ENCODE measurements at regions not wholly inside any gene's neighbourhood (a gene's known extent, or its start where the extent isn't known, plus 50 kb on each side); places are given as distances from the start of the nearest gene placed in this dataset.

DNA sequence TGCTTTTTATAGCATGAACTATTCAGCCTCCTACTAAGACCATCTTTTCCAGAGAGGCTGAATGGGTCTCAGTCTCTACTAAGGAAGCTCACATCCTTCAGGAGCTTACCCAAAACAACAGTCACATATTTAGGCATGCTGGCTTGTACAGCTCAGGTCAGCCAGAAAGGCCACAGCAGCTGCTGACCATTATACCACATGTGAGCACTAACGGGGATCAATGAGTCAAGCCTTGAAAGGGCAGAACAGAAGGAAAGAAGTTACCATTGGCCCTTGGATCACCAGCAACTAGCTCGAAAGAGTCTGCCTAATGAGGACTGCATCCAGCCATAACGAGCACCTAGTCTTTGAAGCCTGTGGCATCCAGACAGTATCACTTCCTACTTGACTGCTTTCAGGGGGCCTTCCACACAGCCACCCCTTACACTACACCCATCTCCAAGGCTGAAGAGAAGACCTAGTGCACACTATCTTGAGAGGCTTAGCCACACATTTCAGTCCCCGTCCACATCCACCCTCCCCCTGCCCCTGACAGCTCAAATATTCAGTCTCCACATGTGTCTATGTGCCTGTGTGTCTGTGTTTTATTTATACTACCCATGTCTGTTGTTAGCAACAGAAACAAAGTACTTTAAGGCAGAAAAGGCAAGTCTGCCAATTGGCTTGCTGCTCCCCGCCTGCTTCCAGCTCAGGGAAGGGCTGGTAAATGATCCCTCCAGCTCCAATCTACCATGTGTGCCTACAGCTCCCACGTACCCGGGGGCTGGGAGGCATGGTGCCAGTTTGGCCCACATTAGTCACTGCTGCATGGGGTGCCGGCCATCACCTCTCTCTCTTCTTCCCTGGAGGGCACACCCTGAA lies 95.5 kb downstream of the RPL27A start:
- H3K4me3 ChIP-seq (replicated peaks; ENCODE audit: insufficient read depth, low read length) = no peak overlapping the region
- no peak for DNase-seq (ENCODE audit: low read depth in 1 of 2, low spot score in 1 of 2)
- no peak for TF ChIP-seq POLR2AphosphoS5 (IDR thresholded peaks at IDR 0.05; ENCODE audit: low read depth)
- no peaks in the 10 kb centered on the region for H3K27me3 ChIP-seq (ENCODE audit: insufficient read depth, poor library complexity, severe bottlenecking)
- no peak overlapping the region for H3K27ac ChIP-seq (replicated peaks)

GRCh38 chr11:8779107-8779506 lies 96.5 kb downstream of the RPL27A start:
- H3K4me3 ChIP-seq (replicated peaks; ENCODE audit: insufficient read depth, low read length) = no peak overlapping the region
- H3K27me3 ChIP-seq (ENCODE audit: insufficient read depth, poor library complexity, severe bottlenecking) = no peaks in the 10 kb centered on the region
- H3K27ac ChIP-seq (replicated peaks) = no peak overlapping the region
- DNase-seq (ENCODE audit: low read depth in 1 of 2, low spot score in 1 of 2) = no peak
- no peak for TF ChIP-seq SPI1 (IDR thresholded peaks at IDR 0.05; ENCODE audit: borderline replicate concordance, low read depth)
- TF ChIP-seq, protein P1, sequence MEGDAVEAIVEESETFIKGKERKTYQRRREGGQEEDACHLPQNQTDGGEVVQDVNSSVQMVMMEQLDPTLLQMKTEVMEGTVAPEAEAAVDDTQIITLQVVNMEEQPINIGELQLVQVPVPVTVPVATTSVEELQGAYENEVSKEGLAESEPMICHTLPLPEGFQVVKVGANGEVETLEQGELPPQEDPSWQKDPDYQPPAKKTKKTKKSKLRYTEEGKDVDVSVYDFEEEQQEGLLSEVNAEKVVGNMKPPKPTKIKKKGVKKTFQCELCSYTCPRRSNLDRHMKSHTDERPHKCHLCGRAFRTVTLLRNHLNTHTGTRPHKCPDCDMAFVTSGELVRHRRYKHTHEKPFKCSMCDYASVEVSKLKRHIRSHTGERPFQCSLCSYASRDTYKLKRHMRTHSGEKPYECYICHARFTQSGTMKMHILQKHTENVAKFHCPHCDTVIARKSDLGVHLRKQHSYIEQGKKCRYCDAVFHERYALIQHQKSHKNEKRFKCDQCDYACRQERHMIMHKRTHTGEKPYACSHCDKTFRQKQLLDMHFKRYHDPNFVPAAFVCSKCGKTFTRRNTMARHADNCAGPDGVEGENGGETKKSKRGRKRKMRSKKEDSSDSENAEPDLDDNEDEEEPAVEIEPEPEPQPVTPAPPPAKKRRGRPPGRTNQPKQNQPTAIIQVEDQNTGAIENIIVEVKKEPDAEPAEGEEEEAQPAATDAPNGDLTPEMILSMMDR (IDR thresholded peaks at IDR 0.05; ENCODE audit: insufficient read depth, low read length) = no peak
- no peak for TF ChIP-seq POLR2AphosphoS5 (IDR thresholded peaks at IDR 0.05; ENCODE audit: low read depth)
- no peak for TF ChIP-seq GABPA (IDR thresholded peaks at IDR 0.05; ENCODE audit: low read depth)
- TF ChIP-seq REST (IDR thresholded peaks at IDR 0.05; ENCODE audit: insufficient replicate concordance, low read depth) = no peak

- Histone ChIP-seq H3K4me3 (replicated peaks; ENCODE audit: insufficient read depth, low read length) (no peak overlapping the region), H3K27me3 (ENCODE audit: insufficient read depth, poor library complexity, severe bottlenecking) (no peaks in the 10 kb centered on the region), H3K27ac (replicated peaks) (no peak overlapping the region)
- TF ChIP-seq GABPA (IDR thresholded peaks at IDR 0.05; ENCODE audit: low read depth) = no peak
- TF ChIP-seq, protein P1 (IDR thresholded peaks at IDR 0.05; ENCODE audit: insufficient read depth, low read length) = no peak
- no peak for TF ChIP-seq REST (IDR thresholded peaks at IDR 0.05; ENCODE audit: insufficient replicate concordance, low read depth)
- no peak for TF ChIP-seq SPI1 (IDR thresholded peaks at IDR 0.05; ENCODE audit: borderline replicate concordance, low read depth)
- TF ChIP-seq POLR2AphosphoS5 (IDR thresholded peaks at IDR 0.05; ENCODE audit: low read depth) = no peak
- no peak for DNase-seq (ENCODE audit: low read depth in 1 of 2, low spot score in 1 of 2)
Observed at GRCh38 chr11:8779732-8780131, 97.1 kb downstream of the RPL27A start.

GRCh38 chr11:8784954-8785353 lies 102.4 kb downstream of the RPL27A start:
- no peak for DNase-seq (ENCODE audit: low read depth in 1 of 2, low spot score in 1 of 2)
- Histone ChIP-seq H3K27me3 (ENCODE audit: insufficient read depth, poor library complexity, severe bottlenecking) (no peaks in the 10 kb centered on the region), H3K27ac (replicated peaks) (no peak overlapping the region), H3K4me3 (replicated peaks; ENCODE audit: insufficient read depth, low read length) (no peak overlapping the region)
- TF ChIP-seq GABPA (IDR thresholded peaks at IDR 0.05; ENCODE audit: low read depth) (no peak), REST (IDR thresholded peaks at IDR 0.05; ENCODE audit: insufficient replicate concordance, low read depth) (no peak), SPI1 (IDR thresholded peaks at IDR 0.05; ENCODE audit: borderline replicate concordance, low read depth) (no peak), POLR2AphosphoS5 (IDR thresholded peaks at IDR 0.05; ENCODE audit: low read depth) (no peak)
- TF ChIP-seq, protein P1 (IDR thresholded peaks at IDR 0.05; ENCODE audit: insufficient read depth, low read length) = no peak

All from HL-60 (cell line).